WTC11 (cell line): ENCODE measurements at regions not wholly inside any gene's neighbourhood (a gene's known extent, or its start where the extent isn't known, plus 50 kb on each side); places are given as distances from the start of the nearest gene placed in this dataset.
A peak's percentile ranks its signal among the peaks of the same experiment; 100 is the strongest.
"Not testable (repeated sequence)": the region's sequence is repeated elsewhere in the genome, so short reads cannot be mapped to it uniquely, and the experiment has no call there.

ENCODE experiments used
- ATAC-seq: fragments of 200-7000 bp; cut with Tn5 transposase; 2 replicates; pipeline ENCODE4 v1.10.0; 2021; ENCODE audit warnings: mild to moderate bottlenecking, moderate library complexity
- CTCF ChIA-PET: fragments of 300-600 bp; sonication (Branson Sonifier 250); formaldehyde crosslinking; loops from one replicate; lab custom pipeline; 2021; ENCODE audit warnings: antibody characterized with exemption; lab: Charles Lee
- POLR2A ChIA-PET: fragments of 350-600 bp; sonication (Branson Sonifier 250); formaldehyde crosslinking; loops from one replicate; lab custom pipeline; 2021; ENCODE audit warnings: antibody characterized with exemption; lab: Charles Lee
- DNase-seq: peaks from one replicate; pipeline ENCODE4 v3.0.0; 2021; ENCODE audit warnings: low spot score
- H3K27ac Mint-ChIP-seq: 2 replicates; pipeline ENCODE4 v1.8.0; 2021; ENCODE audit warnings: mixed read lengths
- H3K27me3 Mint-ChIP-seq: 2 replicates; pipeline ENCODE4 v1.8.0; 2021; ENCODE audit warnings: low read depth, mild to moderate bottlenecking, moderate library complexity, mixed read lengths
- H3K36me3 Mint-ChIP-seq: 2 replicates; pipeline ENCODE4 v1.8.0; 2021; ENCODE audit warnings: mixed read lengths
- H3K4me1 Mint-ChIP-seq: 2 replicates; pipeline ENCODE4 v1.8.0; 2022; ENCODE audit warnings: mixed read lengths
- H3K4me3 Mint-ChIP-seq: 2 replicates; pipeline ENCODE4 v1.8.0; 2021; ENCODE audit warnings: mild to moderate bottlenecking, moderate library complexity, mixed read lengths
- H3K9me3 Mint-ChIP-seq: 2 replicates; pipeline ENCODE4 v1.8.0; 2021; ENCODE audit warnings: mixed read lengths

DNA sequence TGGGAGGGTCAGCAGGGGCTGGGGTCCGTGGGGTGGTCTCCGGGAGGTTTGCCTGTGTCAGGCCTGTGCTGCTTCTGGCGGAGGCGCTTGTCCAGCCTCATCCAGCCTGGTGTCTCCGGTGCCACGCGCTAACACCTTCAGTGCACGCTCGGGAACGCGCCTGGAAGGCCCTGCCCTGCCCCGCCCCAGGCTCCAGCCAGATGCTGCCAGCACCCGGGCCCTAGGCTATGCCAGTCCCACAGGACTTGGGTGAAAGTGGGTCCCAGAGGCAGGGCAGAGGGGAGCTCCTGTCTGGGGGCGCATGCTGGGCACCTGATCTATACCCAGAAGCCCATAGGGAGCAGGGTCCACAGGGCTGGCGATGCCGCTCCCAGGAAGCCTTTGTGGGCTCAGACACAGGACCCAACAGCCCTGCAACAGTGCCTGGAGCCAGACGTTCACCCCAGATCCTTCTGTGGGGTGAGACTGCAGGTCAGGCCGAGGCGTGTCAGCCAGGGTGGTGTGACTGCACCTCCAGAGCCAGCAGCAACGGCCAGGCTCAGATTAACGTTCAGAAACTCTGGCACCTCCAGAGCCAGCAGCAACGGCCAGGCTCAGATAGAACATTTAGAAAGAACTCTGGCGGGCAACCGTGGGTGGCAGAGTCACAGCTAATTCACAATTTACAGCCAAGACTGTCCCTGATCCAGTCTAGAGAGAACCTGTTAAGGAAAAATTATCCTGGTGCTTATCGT, 5423.2 kb upstream of the TPTE start:
- DNase-seq, H3K9me3 Mint-ChIP-seq, CTCF ChIA-PET, ATAC-seq, H3K4me3 Mint-ChIP-seq, POLR2A ChIA-PET, H3K27ac Mint-ChIP-seq, H3K4me1 Mint-ChIP-seq, H3K27me3 Mint-ChIP-seq, H3K36me3 Mint-ChIP-seq: not testable (repeated sequence)

DNA sequence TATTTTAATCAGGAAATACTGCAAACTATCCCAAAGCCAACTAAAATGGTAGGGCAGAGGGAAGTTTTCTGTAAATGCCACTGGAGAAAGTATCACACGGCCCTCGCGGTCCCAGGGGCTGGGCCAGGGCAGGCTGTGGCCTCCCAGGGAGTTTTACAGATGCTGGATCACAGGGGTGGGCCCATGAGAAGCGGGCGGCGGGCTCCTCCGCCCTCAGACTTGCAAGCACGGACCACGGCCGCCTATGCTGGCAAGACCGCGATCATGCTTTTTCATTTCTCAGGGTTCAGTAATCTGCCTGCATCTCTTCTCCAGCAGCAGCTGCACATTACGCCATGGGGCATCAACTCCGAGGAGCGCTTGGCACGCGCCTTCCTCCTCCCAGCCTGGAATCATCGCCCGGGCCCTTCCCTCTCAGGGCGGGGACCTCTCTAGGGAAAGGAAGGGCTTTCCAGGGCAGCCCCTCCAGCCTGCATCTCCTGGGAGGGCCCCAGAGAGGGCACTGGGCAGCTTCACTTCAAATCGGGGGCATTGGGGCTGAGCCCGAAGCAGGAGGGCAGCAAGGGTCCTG, 5420.7 kb upstream of the TPTE start:
- CTCF ChIA-PET, ATAC-seq, H3K4me3 Mint-ChIP-seq, H3K27me3 Mint-ChIP-seq, H3K9me3 Mint-ChIP-seq, DNase-seq, H3K36me3 Mint-ChIP-seq, POLR2A ChIA-PET, H3K4me1 Mint-ChIP-seq, H3K27ac Mint-ChIP-seq: not testable (repeated sequence)

DNA sequence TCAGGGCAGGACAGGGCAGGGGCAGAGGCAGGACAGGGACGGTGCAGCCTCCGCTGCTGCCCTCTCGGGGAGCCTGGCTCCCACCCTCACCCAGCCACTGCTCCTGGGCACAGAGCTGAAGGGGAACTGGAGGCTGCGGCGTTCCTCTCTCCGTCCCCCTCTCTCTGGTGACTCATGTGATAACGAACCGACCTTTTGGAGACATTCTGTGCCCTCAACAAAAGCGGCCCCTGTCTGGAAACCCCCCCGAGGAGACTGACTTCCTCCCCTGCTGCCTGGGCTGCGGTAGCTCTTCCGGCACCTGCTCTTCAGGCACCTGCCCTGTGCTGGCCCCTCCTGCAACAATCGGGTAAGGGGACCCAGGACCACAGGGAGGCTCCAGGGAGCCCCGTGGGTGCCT, 5419.6 kb upstream of the TPTE start:
- H3K36me3 Mint-ChIP-seq, ATAC-seq, CTCF ChIA-PET, H3K4me3 Mint-ChIP-seq, H3K9me3 Mint-ChIP-seq, H3K4me1 Mint-ChIP-seq, POLR2A ChIA-PET, H3K27ac Mint-ChIP-seq, DNase-seq, H3K27me3 Mint-ChIP-seq: not testable (repeated sequence)

DNA sequence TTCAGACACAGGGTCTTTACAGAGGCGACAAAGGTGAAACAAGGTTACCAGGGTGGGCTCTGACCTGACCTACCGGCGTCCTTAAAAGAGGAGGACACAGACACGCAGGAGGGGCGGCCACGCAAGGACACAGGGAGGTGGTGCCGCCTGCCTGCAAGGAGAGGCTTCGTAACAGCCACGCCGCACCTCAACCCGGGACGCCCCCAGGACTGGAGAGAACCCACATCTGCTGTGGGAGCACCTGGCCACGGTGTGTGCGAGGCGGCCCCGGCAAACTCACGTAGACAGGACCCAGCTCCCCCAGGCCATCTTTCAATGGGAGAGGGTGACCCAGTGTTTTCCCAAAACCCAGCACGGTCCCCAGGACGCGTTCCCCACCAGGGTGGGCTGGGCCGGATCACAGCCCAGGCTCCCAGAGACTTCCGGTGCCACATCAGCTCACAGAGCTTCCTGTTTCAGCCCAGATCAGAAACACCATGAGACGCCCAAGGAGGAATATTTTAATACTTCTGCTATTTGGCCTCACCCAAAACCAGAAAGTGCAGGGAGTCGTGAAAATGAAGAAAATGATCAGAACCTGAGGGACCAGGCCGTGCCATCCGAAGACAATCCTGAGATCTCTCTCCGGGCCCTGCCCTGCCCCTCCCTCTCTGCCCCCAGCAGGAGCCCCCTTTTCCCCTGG, 5417.4 kb upstream of the TPTE start:
- POLR2A ChIA-PET = not testable (repeated sequence)

DNA sequence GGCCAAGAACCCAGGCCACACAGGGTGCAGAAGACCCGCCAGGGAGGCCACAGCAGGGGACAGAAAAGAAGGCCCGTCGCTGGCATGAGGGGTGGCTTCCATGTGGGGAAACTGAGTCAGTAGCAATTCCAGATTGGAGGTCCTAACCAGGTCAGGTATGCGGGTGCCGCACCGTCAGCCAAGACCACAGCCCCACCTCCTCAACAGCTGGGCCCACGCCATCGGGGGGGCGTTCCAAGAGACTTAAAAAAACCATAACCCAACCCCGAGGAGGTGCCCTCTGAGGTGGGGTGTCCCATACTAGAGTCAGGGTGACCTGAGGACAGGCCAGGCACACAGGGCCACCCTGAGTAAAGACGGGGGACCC, 5416.8 kb upstream of the TPTE start:
- H3K9me3 Mint-ChIP-seq, POLR2A ChIA-PET, H3K36me3 Mint-ChIP-seq, H3K4me3 Mint-ChIP-seq, DNase-seq, H3K27me3 Mint-ChIP-seq, ATAC-seq, H3K27ac Mint-ChIP-seq, H3K4me1 Mint-ChIP-seq, CTCF ChIA-PET: not testable (repeated sequence)

More for the DNA sequence above, 5417.4 kb upstream of the TPTE start:
- H3K4me1 Mint-ChIP-seq, H3K27me3 Mint-ChIP-seq, H3K9me3 Mint-ChIP-seq, H3K27ac Mint-ChIP-seq, H3K36me3 Mint-ChIP-seq, CTCF ChIA-PET, H3K4me3 Mint-ChIP-seq, ATAC-seq, DNase-seq: not testable (repeated sequence)

DNA sequence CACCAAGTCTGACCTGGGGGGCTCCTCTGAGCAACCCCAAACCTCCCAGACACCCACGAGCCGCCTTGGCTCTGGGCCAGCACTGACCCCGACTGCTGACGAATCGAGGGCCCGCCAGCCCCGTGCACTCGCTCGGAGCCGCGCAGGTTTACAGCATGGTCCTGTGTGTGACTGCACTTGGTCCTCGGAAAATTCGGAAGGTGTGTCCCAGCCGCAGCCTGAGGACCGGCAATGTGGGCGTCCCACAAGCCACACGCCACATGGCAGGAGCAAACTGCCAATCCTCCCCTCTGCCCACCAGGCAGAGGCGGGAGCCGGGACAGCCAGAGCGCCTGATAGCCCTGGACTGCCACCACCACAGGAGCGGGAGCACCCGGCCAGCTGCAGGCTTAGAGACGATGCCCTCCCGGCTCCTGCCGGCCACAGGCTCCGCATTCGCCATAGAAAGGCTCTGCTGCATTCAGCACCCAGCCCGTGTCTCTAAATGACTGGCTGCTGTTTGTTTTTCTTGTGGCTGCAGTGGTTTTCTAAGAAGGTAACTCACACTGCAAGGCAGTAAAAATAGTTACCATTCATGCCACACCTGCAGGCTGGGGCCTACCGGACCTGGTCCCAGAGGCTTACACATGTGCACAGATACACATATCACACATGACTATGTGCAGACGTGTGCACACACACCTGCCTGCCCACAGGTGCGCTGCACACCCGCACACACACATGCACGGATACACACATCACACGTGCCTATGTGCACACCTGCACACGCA, 5415.3 kb upstream of the TPTE start:
- POLR2A ChIA-PET, H3K27ac Mint-ChIP-seq, ATAC-seq, H3K9me3 Mint-ChIP-seq, H3K27me3 Mint-ChIP-seq, DNase-seq, H3K4me1 Mint-ChIP-seq, CTCF ChIA-PET, H3K36me3 Mint-ChIP-seq, H3K4me3 Mint-ChIP-seq: not testable (repeated sequence)

DNA sequence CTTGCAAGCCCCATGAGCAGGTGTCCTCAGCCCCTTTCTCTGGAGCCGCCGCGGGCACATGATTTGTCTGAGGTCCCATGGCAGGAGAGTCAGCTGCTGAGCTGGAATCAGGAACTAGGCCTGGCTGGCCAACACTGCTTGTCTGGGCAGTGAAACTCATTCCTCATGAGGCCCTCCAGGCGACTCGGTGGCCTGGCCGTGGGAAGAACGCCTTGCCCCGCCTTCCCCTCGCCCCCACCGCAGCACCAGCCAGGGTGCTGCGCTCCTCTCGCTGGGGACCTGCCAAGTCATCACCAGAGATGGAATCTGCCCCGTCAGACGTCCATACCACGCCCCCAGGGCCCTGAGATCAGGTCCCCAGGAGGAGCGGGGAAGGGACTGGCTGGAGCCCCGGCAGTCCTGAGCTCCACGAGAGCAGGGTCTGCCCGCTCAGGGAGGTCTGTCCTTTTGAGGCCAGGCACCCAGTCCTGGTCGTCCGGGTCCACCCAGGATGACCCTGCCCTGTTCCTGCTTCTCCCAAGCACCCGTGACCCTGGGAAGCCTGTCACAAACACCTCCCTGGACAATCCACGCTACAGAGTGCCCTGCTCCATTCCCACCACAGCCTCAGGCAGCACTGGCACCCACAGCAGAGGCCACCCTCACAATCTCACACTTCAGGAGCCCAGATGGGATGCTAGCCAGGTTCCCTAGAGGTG, 5414.5 kb upstream of the TPTE start:
- POLR2A ChIA-PET, DNase-seq, H3K36me3 Mint-ChIP-seq, H3K4me1 Mint-ChIP-seq, H3K4me3 Mint-ChIP-seq, H3K27me3 Mint-ChIP-seq, H3K9me3 Mint-ChIP-seq, H3K27ac Mint-ChIP-seq, ATAC-seq, CTCF ChIA-PET: not testable (repeated sequence)

DNA sequence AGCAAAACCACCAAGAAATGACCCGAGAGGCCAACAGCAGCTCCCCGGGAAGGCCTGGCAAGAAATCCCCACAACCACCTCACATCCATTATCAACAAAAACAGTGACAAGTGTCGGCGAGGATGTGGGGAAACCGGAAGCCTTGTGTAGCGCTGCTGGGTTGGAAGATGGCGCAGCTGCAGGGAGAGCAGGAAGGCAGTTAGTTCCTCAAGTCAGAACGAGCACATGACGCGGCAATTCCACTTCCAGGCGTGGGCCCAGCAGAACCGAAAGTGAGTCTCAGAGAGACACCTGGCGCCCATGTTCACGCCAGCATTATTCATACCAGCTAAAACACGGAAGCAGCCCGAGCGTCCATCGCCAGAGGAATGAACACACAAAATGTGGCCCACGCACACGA, 5413.7 kb upstream of the TPTE start:
- ATAC-seq, H3K27me3 Mint-ChIP-seq, H3K27ac Mint-ChIP-seq, CTCF ChIA-PET, H3K4me3 Mint-ChIP-seq, POLR2A ChIA-PET, DNase-seq, H3K9me3 Mint-ChIP-seq, H3K36me3 Mint-ChIP-seq, H3K4me1 Mint-ChIP-seq: not testable (repeated sequence)

DNA sequence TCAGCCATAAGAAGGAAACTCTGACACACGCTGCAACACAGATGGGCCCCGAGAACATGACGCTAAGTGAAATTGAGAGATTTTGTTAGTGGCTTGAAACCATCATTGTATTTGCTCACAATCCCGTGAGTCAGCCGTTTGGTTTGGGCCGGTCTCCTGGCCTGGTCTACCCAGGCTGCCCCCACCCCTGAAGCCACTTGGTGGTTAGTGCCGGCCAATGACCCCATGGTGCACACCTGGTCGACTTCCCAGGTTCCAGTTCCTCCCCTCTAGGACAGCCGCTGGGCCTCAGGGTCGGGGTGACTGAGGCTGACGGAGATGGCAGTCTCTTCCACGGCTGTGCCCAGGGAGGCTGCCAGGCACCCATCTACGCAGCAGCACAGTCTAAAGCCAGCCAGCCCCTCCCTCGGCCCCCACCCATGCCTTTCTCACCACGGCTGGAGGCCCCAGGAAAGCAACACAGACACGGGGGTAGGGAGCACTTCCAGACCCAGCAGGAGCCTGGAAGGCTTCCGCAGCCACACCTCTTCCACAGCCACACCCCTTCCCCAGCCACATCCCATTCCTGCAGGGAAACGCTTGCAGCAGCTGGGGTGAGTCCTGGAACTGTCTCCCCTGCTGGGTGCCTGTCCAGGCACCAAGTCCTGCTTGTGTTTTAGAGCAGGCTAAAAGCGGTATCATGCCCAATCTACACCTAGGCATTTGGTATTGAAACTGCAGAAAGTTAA, 5413.2 kb upstream of the TPTE start:
- H3K4me1 Mint-ChIP-seq, POLR2A ChIA-PET, H3K27ac Mint-ChIP-seq, H3K4me3 Mint-ChIP-seq, DNase-seq, CTCF ChIA-PET, H3K9me3 Mint-ChIP-seq, H3K27me3 Mint-ChIP-seq, H3K36me3 Mint-ChIP-seq: not testable (repeated sequence)
- ATAC-seq = peak; percentile 51

DNA sequence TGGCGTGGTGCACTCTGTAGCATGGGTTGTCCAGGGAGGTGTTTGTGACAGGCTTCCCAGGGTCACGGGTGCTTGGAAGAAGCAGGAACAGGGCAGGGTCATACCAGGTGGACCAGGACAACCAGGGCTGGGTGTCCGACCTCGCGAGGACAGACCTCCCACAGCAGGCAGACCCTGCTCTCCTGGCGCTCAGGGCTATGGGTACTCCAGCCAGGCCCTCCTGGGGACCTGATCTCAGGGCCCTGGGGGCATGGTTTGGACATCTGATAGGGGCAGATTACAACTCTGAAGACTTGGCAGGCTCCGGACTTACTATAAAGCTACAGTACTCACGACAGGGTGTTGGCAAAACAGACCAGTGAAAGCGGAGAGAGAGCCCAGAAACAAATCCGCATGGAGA, 5410.2 kb upstream of the TPTE start:
- H3K9me3 Mint-ChIP-seq, H3K27ac Mint-ChIP-seq, CTCF ChIA-PET, DNase-seq, H3K27me3 Mint-ChIP-seq, POLR2A ChIA-PET, ATAC-seq, H3K4me1 Mint-ChIP-seq, H3K36me3 Mint-ChIP-seq, H3K4me3 Mint-ChIP-seq: not testable (repeated sequence)

DNA sequence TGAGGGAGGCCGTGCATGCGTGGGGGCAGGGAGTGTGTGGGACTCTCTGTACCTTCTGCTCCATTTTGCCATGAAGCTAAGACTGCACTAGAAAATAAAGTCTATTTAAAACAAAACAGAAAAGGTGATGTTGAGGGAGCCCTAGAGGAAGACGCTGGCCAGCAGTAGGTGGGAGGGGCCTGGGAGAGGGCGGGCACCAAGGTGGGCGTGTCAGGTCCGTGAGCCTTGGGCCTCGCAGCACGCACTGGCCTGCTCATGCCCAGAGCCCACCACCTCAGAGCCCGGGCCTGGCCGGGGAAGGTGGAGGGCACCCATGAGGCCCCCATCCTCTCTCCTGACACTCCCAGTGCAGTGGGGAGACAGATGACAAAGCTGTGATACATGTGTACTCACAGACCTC, 5408.3 kb upstream of the TPTE start:
- H3K4me3 Mint-ChIP-seq, POLR2A ChIA-PET, H3K9me3 Mint-ChIP-seq, H3K27ac Mint-ChIP-seq, DNase-seq, H3K27me3 Mint-ChIP-seq, H3K36me3 Mint-ChIP-seq, CTCF ChIA-PET, H3K4me1 Mint-ChIP-seq: not testable (repeated sequence)
- ATAC-seq = peak; percentile 52
